ENCODE measurements at regions not wholly inside any gene's neighbourhood (a gene's known extent, or its start where the extent isn't known, plus 50 kb on each side); places are given as distances from the start of the nearest gene placed in this dataset.

DNA sequence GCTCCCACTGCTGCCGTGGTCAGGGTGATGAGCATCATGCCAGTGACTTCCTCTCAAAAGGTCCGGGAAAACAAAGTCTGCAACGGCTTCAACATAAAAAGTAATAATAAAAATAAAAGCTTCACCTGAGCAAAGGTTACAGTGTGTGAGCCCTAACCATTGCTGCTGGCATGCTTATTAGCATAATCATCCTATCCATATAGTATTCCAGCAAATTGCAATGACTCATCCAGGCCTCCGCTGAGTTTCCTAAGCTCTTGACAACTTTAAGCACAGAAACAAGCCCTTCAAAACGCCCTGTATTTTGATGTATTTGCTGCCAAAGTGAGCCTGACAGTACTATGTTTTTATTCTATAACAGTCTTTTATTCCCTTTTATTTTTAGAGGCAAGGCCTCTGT, 100.5 kb downstream of the AASDH start:
- ATAC-seq, result no peak
- TF ChIP-seq, protein P1, sequence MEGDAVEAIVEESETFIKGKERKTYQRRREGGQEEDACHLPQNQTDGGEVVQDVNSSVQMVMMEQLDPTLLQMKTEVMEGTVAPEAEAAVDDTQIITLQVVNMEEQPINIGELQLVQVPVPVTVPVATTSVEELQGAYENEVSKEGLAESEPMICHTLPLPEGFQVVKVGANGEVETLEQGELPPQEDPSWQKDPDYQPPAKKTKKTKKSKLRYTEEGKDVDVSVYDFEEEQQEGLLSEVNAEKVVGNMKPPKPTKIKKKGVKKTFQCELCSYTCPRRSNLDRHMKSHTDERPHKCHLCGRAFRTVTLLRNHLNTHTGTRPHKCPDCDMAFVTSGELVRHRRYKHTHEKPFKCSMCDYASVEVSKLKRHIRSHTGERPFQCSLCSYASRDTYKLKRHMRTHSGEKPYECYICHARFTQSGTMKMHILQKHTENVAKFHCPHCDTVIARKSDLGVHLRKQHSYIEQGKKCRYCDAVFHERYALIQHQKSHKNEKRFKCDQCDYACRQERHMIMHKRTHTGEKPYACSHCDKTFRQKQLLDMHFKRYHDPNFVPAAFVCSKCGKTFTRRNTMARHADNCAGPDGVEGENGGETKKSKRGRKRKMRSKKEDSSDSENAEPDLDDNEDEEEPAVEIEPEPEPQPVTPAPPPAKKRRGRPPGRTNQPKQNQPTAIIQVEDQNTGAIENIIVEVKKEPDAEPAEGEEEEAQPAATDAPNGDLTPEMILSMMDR (IDR thresholded peaks at IDR 0.05), result no peak
- Histone ChIP-seq H3K4me1 (no peaks in the 10 kb centered on the region), H3K4me3 (no peak overlapping the region), H3K27ac (no peak overlapping the region), H3K27me3 (no peaks in the 10 kb centered on the region), H3K36me3 (no peaks in the 10 kb centered on the region), H3K9me3 (no peaks in the 10 kb centered on the region)
- intact Hi-C loops (cut with DNase I), result no loop called here
- DNase-seq, result no peak

DNA sequence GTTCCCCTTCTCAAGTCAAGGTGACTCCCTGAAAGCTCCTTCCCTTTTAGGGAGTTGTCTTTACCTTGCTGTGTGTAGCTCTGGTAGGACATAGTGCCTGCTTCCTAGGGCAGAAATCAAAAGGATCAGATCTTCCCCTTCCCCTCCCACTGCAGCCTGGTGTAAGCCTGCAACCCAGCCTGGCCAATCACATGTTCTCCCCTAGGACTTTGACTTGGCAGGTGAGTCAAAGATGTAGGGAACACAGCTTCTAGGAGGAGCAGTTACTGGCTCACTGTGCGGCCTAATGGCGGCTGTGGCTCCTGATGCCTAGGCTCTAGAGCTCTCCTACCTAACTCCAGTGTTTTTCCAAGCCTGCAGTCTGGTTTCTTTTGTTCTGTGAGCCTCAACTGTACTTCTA, 103.9 kb downstream of the AASDH start:
- TF ChIP-seq, protein P1 (IDR thresholded peaks at IDR 0.05), result no peak
- Histone ChIP-seq H3K9me3 (no peaks in the 10 kb centered on the region), H3K4me1 (no peaks in the 10 kb centered on the region), H3K27ac (no peak overlapping the region), H3K36me3 (no peaks in the 10 kb centered on the region), H3K4me3 (no peak overlapping the region), H3K27me3 (no peaks in the 10 kb centered on the region)
- intact Hi-C loops (cut with DNase I), result no loop called here
- ATAC-seq (no peak), DNase-seq (no peak)

DNA sequence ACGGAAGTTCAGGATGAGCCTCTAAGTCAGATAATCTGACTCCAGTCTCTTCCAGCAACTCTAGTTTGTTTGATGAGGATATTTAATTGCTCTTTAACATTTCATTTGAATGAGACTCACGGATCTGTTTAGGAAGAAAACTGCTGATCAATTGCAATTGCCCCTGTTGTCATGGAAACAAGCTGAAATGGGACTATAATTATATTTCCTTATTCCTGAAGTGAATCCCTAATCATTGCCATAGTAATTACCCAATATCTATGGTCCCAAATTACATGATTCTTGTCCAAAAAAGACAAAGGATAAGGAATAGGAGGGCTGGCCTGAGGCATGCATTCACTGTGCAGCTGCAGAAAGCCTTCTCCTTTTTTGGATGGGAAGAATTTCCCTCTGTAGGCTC, 105.3 kb downstream of the AASDH start:
- H3K4me3 ChIP-seq, result no peak overlapping the region
- no peaks in the 10 kb centered on the region for H3K27me3 ChIP-seq
- no peak for ATAC-seq
- no peaks in the 10 kb centered on the region for H3K4me1 ChIP-seq
- TF ChIP-seq, protein P1 (IDR thresholded peaks at IDR 0.05), result no peak
- no peak overlapping the region for H3K27ac ChIP-seq
- no peaks in the 10 kb centered on the region for H3K9me3 ChIP-seq
- intact Hi-C loops (cut with DNase I), result no loop called here
- DNase-seq, result no peak
- H3K36me3 ChIP-seq, result no peaks in the 10 kb centered on the region

DNA sequence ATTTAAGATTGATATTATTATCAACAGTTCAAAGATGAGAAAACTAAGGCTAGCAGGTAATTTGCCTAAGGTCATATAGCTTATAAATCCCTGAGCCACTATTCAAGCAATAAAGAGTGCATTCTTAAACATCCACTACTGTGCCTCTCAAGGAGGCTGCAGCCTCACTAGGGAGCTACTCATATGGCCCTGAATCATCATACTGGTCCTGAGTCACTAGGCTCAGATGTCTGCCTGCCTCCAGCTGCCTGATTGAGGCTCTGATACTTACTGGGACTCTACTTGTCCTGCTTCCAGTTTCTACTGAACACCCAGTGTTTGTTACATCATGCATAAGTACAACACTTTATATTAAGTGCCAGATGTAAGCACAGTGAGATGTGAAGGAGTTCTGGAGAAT, 110.7 kb downstream of the AASDH start:
- DNase-seq (no peak), ATAC-seq (no peak)
- Histone ChIP-seq H3K27me3 (no peaks in the 10 kb centered on the region), H3K4me3 (no peak overlapping the region), H3K9me3 (no peaks in the 10 kb centered on the region), H3K36me3 (no peaks in the 10 kb centered on the region), H3K27ac (no peak overlapping the region), H3K4me1 (no peaks in the 10 kb centered on the region)
- intact Hi-C loops (cut with DNase I), result no loop called here
- TF ChIP-seq, protein P1 (IDR thresholded peaks at IDR 0.05), result no peak

DNA sequence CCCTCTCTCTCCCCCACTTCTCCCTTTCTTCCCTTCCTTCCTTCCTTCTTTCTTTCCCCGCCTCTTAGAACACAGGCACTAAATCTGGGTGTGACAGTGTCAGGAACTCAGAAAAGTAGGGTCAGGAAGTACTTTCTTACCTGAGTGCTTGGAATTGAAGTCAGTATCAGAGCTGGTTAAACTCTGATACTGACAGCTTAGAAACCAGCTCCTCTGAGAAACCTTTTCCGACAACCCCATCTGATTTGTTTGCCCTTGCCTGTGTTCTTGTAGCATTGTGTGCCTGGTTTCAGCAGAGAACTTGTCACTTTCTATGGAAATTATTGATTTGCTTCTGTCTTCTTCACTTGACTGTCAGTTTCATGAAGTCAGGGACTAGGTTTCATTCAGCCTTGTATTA, 113.9 kb downstream of the AASDH start:
- TF ChIP-seq, protein P1 (IDR thresholded peaks at IDR 0.05), result no peak
- ATAC-seq (no peak), DNase-seq (no peak)
- Histone ChIP-seq H3K27me3 (no peaks in the 10 kb centered on the region), H3K27ac (no peak overlapping the region), H3K9me3 (no peaks in the 10 kb centered on the region), H3K4me3 (no peak overlapping the region), H3K4me1 (no peaks in the 10 kb centered on the region), H3K36me3 (no peaks in the 10 kb centered on the region)
- intact Hi-C loops (cut with DNase I), result no loop called here

DNA sequence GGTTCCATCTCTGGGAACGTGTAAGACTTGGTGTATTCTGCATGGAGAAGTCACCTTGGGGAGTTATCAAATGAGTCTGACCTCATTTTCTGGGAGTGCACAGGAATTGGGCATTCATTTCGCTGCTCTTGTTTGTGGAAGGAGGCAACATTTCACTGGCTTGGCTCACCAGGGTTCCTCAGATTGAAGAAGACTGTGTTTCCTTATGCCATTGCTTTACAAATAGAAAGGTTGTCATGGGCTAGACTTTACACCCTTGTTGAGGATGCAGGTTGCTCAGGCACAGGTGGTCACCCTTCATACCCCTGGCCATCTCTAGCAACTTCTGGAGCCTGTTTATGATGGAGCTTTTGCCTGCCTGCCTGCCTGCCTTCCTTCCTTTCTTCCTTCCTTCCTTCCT, 114.4 kb downstream of the AASDH start:
- intact Hi-C loops (cut with DNase I), result no loop called here

More for the DNA sequence above, 114.4 kb downstream of the AASDH start:
- DNase-seq, result no peak
- TF ChIP-seq, protein P1 (IDR thresholded peaks at IDR 0.05), result no peak
- no peaks in the 10 kb centered on the region for H3K36me3 ChIP-seq
- no peak overlapping the region for H3K4me3 ChIP-seq
- no peak for ATAC-seq
- no peaks in the 10 kb centered on the region for H3K9me3 ChIP-seq
- no peaks in the 10 kb centered on the region for H3K27me3 ChIP-seq
- H3K27ac ChIP-seq, result no peak overlapping the region
- no peaks in the 10 kb centered on the region for H3K4me1 ChIP-seq

Data from upper lobe of right lung (tissue), 1 donor.